A204.1 (cell line): ENCODE measurements at regions not wholly inside any gene's neighbourhood (a gene's known extent, or its start where the extent isn't known, plus 50 kb on each side); places are given as distances from the start of the nearest gene placed in this dataset.
"Not testable (repeated sequence)": the region's sequence is repeated elsewhere in the genome, so short reads cannot be mapped to it uniquely, and the experiment has no call there.

ENCODE experiments used
- FAIRE-seq: peaks from 2 replicates; lab custom pipeline; 2012; peaks lifted over from hg19 to GRCh38; lab: Jason Lieb, UNC

- not testable (repeated sequence) for FAIRE-seq
Measured at GRCh38 chr15:20286559-20286958, 255.0 kb downstream of the GOLGA6L6 start.

GRCh38 chr15:20285696-20286300 is 255.8 kb downstream of the GOLGA6L6 start:
- not testable (repeated sequence) for FAIRE-seq

- not testable (repeated sequence) for FAIRE-seq
Measured at GRCh38 chr15:20284891-20285535, 256.6 kb downstream of the GOLGA6L6 start.

- FAIRE-seq: not testable (repeated sequence)
Measured at GRCh38 chr15:20283651-20284050, 257.9 kb downstream of the GOLGA6L6 start.

- FAIRE-seq: not testable (repeated sequence)
Measured at GRCh38 chr15:20282491-20282943, 259.1 kb downstream of the GOLGA6L6 start.

GRCh38 chr15:20281567-20282275 is 259.9 kb downstream of the GOLGA6L6 start:
- FAIRE-seq: not testable (repeated sequence)

GRCh38 chr15:20280933-20281463 is 260.6 kb downstream of the GOLGA6L6 start:
- no peak for FAIRE-seq

GRCh38 chr15:20280141-20280932 is 261.3 kb downstream of the GOLGA6L6 start:
- FAIRE-seq: not testable (repeated sequence)

- not testable (repeated sequence) for FAIRE-seq
Measured at GRCh38 chr15:20279056-20279455, 262.5 kb downstream of the GOLGA6L6 start.

GRCh38 chr15:20278376-20278775 is 263.2 kb downstream of the GOLGA6L6 start:
- FAIRE-seq: not testable (repeated sequence)

GRCh38 chr15:20277451-20277850 is 264.1 kb downstream of the GOLGA6L6 start:
- not testable (repeated sequence) for FAIRE-seq

GRCh38 chr15:20276312-20277114 is 265.1 kb downstream of the GOLGA6L6 start:
- FAIRE-seq: not testable (repeated sequence)

GRCh38 chr15:20275373-20275967 is 266.1 kb downstream of the GOLGA6L6 start:
- FAIRE-seq: not testable (repeated sequence)

GRCh38 chr15:20272422-20273184 is 269.0 kb downstream of the GOLGA6L6 start:
- FAIRE-seq: no peak

- no peak for FAIRE-seq
Measured at GRCh38 chr15:20271647-20272046, 270.0 kb downstream of the GOLGA6L6 start.

- FAIRE-seq: not testable (repeated sequence)
Measured at GRCh38 chr15:20269956-20270355, 271.6 kb downstream of the GOLGA6L6 start.

- not testable (repeated sequence) for FAIRE-seq
Measured at GRCh38 chr15:20267996-20268395, 273.6 kb downstream of the GOLGA6L6 start.

- FAIRE-seq: not testable (repeated sequence)
Measured at GRCh38 chr15:20267051-20267730, 274.4 kb downstream of the GOLGA6L6 start.

GRCh38 chr15:20265710-20266109 is 275.9 kb downstream of the GOLGA6L6 start:
- FAIRE-seq: not testable (repeated sequence)
